DOHH2 (cell line): ENCODE measurements at regions not wholly inside any gene's neighbourhood (a gene's known extent, or its start where the extent isn't known, plus 50 kb on each side); places are given as distances from the start of the nearest gene placed in this dataset.

ENCODE experiments used
- H3F3A ChIP-seq: fragments of 200-600 bp; sonication (generic), shearing (Covaris generic); 2 replicates; pipeline ENCODE4 v1.6.0; 2016; ENCODE audit warnings: antibody characterized with exemption, mild to moderate bottlenecking; ENCODE audit not compliant: control insufficient read depth, insufficient read depth
- H3K27ac ChIP-seq: fragments of 200-600 bp; sonication (generic); 2 replicates; pipeline ENCODE4 v1.5.1; 2014; ENCODE audit warnings: low read depth, mild to moderate bottlenecking, low read length, moderate library complexity
- H3K27me3 ChIP-seq: fragments of 200-600 bp; sonication (generic); 2 replicates; pipeline ENCODE4 v1.6.1; 2014; ENCODE audit warnings: mild to moderate bottlenecking, low read length, mixed read lengths; ENCODE audit not compliant: control insufficient read depth
- H3K36me3 ChIP-seq: fragments of 200-600 bp; sonication (generic); 2 replicates; pipeline ENCODE4 v1.6.1; 2014; ENCODE audit warnings: mild to moderate bottlenecking, low read length, moderate library complexity, mixed read lengths; ENCODE audit not compliant: control insufficient read depth
- H3K4me1 ChIP-seq: fragments of 200-600 bp; sonication (generic); 2 replicates; pipeline ENCODE4 v1.6.1; 2014; ENCODE audit warnings: mild to moderate bottlenecking, low read length, mixed read lengths; ENCODE audit not compliant: control insufficient read depth
- H3K4me2 ChIP-seq: fragments of 200-600 bp; sonication (generic); 2 replicates; pipeline ENCODE4 v1.6.0; 2014; ENCODE audit warnings: mild to moderate bottlenecking, low read length, moderate library complexity
- H3K4me3 ChIP-seq: fragments of 200-600 bp; sonication (generic); 2 replicates; pipeline ENCODE4 v1.5.1; 2014; ENCODE audit warnings: mild to moderate bottlenecking, low read length, mixed read lengths
- H3K79me2 ChIP-seq: fragments of 200-600 bp; sonication (generic); 2 replicates; pipeline ENCODE4 v1.6.1; 2014; ENCODE audit warnings: mild to moderate bottlenecking, low read length, mixed read lengths; ENCODE audit not compliant: control insufficient read depth
- H3K9me2 ChIP-seq: fragments of 200-600 bp; sonication (generic); replicated peaks from 2 replicates; pipeline ENCODE4 v1.6.1; 2014; ENCODE audit warnings: mild to moderate bottlenecking, low read length, mixed read lengths; ENCODE audit not compliant: control insufficient read depth
- H3K9me3 ChIP-seq: fragments of 200-600 bp; sonication (generic); 2 replicates; pipeline ENCODE4 v1.6.1; 2014; ENCODE audit warnings: antibody characterized with exemption, low read length, mixed read lengths; ENCODE audit not compliant: control insufficient read depth, insufficient read depth
- H4K20me1 ChIP-seq: fragments of 200-600 bp; sonication (generic); 2 replicates; pipeline ENCODE4 v1.6.0; 2014; ENCODE audit warnings: low read depth, mild to moderate bottlenecking, antibody characterized with exemption, low read length, moderate library complexity; ENCODE audit not compliant: control insufficient read depth, insufficient read depth
- CTCF ChIP-seq: fragments of 200-600 bp; sonication (generic); IDR thresholded peaks from one replicate; pipeline ENCODE4 v1.5.1; 2014; ENCODE audit warnings: antibody characterized with exemption, mild to moderate bottlenecking, low read depth, low read length; ENCODE audit not compliant: poor library complexity, severe bottlenecking
- EZH2phosphoT487 ChIP-seq: fragments of 200-600 bp; sonication (generic); IDR thresholded peaks from 2 replicates; pipeline ENCODE4 v1.6.1; 2017; ENCODE audit warnings: borderline replicate concordance, mild to moderate bottlenecking, antibody characterized with exemption, low read length, moderate library complexity, mixed read lengths

DNA sequence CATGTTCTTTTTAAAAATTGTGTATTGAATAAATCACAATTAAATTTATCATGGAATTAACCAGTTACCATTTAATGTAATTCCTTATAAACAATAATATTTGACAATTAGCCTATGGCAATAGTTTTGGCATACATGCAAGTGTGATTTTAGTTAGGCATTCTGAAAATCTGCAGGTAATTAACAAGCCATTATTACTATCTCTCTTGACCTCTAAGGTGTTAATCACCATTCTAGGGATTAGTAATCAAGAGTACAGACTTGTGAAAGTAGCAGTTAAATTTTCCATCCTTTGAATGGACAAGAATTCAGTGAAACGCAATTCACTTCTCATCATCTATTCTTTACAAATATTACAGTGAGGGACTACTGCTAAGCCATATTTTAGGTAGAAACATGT lies 127.7 kb upstream of the CHST9 start:
- no peaks in the 10 kb centered on the region for H3K27me3 ChIP-seq
- no peaks in the 10 kb centered on the region for H3K9me3 ChIP-seq
- H3K79me2 ChIP-seq, result no peaks in the 10 kb centered on the region
- H3K36me3 ChIP-seq, result no peaks in the 10 kb centered on the region
- TF ChIP-seq EZH2phosphoT487, result no peak
- TF ChIP-seq CTCF, result no peak
- no peaks in the 10 kb centered on the region for H3K4me1 ChIP-seq
- no peak overlapping the region for H3K4me2 ChIP-seq
- no peaks in the 10 kb centered on the region for H3K9me2 ChIP-seq
- H4K20me1 ChIP-seq, result no peaks in the 10 kb centered on the region
- no peak overlapping the region for H3K4me3 ChIP-seq
- no peak overlapping the region for H3K27ac ChIP-seq
- no peaks in the 10 kb centered on the region for H3F3A ChIP-seq

- no peaks in the 10 kb centered on the region for H3K79me2 ChIP-seq
- H3F3A ChIP-seq, result no peaks in the 10 kb centered on the region
- H3K27ac ChIP-seq, result no peak overlapping the region
- no peaks in the 10 kb centered on the region for H3K9me2 ChIP-seq
- no peak overlapping the region for H3K4me2 ChIP-seq
- TF ChIP-seq CTCF (no peak), EZH2phosphoT487 (no peak)
- H3K36me3 ChIP-seq, result no peaks in the 10 kb centered on the region
- H4K20me1 ChIP-seq, result no peaks in the 10 kb centered on the region
- no peaks in the 10 kb centered on the region for H3K9me3 ChIP-seq
- H3K4me1 ChIP-seq, result no peaks in the 10 kb centered on the region
- H3K27me3 ChIP-seq, result no peaks in the 10 kb centered on the region
- H3K4me3 ChIP-seq, result no peak overlapping the region
Observed at GRCh38 chr18:27312153-27312552, 127.0 kb upstream of the CHST9 start.

GRCh38 chr18:27311114-27311513 lies 126.0 kb upstream of the CHST9 start:
- Histone ChIP-seq H3F3A (no peaks in the 10 kb centered on the region), H3K4me1 (no peaks in the 10 kb centered on the region), H3K27me3 (no peaks in the 10 kb centered on the region), H3K9me3 (no peaks in the 10 kb centered on the region), H3K4me2 (no peak overlapping the region), H3K36me3 (no peaks in the 10 kb centered on the region), H3K4me3 (no peak overlapping the region), H3K9me2 (no peaks in the 10 kb centered on the region), H3K27ac (no peak overlapping the region), H4K20me1 (no peaks in the 10 kb centered on the region), H3K79me2 (no peaks in the 10 kb centered on the region)
- no peak for TF ChIP-seq CTCF
- no peak for TF ChIP-seq EZH2phosphoT487

- TF ChIP-seq EZH2phosphoT487 (no peak), CTCF (no peak)
- Histone ChIP-seq H3F3A (no peaks in the 10 kb centered on the region), H4K20me1 (no peaks in the 10 kb centered on the region), H3K36me3 (no peaks in the 10 kb centered on the region), H3K4me3 (no peak overlapping the region), H3K4me2 (no peak overlapping the region), H3K27ac (no peak overlapping the region), H3K79me2 (no peaks in the 10 kb centered on the region), H3K9me2 (no peaks in the 10 kb centered on the region), H3K4me1 (no peaks in the 10 kb centered on the region), H3K27me3 (no peaks in the 10 kb centered on the region), H3K9me3 (no peaks in the 10 kb centered on the region)
Observed at GRCh38 chr18:27301615-27302378, 116.7 kb upstream of the CHST9 start.
